NCI-H1417 treated with DMSO at 0.1 percent for 48 hours (cell line): ENCODE measurements at regions not wholly inside any gene's neighbourhood (a gene's known extent, or its start where the extent isn't known, plus 50 kb on each side); places are given as distances from the start of the nearest gene placed in this dataset.

Source experiments
- DNase-seq: peaks from one replicate; lab custom pipeline; 2025; lab: John Stamatoyannopoulos, UW

DNA sequence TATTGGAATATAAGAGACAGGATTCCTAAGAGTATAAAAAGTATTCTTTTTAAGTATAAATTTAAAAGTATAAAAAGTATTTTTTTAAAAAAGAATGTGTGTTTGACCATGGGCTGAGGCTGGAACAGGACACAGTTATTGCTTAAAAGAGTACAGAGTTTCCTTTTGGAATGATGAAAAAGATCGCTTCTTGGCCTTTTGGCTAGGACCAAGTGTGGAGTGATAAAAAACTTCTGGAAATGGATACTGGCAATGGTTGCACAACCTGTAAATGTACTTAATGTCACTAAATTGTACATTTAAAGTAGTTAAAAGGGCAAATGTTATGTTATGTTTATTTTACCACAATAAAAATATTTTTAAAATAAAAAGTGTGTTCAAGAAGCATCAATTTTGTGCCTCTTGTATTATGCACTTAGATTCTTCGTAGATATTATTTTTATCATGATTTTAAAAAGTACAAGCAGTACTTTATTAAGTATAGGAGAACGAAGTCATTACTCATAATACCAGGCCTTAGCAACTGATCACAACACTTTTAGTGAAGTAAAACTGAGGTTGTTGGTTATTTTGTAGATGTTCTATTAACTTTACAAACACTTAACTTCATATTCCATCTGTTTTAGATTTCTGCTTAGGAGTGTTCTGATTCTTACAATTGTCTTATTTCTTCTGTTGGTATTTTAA, 389.1 kb upstream of the ZP4 start:
- DNase-seq, result no peak

DNA sequence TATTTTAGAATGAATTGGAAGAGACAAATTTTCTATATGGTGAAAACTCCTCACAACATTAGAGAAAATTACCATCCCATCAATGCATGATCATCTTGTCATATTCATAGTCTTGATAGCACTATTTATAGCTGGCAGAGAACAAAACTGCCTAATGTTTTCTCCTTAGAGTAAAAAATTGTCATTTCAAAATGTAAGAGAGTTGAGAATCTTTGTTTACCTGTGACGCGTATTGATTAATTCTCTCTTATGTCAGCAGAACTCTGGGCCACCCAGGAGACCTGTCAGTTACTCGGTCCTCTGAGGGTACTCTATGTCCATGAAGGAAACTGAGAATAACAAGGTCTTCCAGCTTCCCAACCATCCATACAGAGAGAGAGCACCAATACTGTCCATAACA, 381.4 kb upstream of the ZP4 start:
- DNase-seq, result no peak

DNA sequence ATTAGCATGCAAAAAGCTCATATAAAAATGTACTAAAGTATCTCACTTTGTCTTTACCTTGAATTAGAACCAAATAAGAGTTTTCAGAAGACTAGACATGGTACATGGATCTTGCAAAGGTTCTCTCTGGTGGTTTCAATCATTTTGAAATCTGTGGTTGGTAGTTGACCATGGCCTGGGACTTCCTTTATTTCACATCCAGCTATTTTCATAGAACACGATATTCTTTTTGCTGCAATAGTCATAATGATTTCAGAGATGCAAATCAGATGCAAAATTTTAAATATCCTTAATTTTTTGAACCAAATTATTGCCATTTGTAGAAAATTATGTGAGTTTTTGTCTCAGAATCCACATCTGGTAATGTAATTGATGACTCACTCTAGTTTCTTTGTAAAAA, 375.1 kb upstream of the ZP4 start:
- no peak for DNase-seq

DNA sequence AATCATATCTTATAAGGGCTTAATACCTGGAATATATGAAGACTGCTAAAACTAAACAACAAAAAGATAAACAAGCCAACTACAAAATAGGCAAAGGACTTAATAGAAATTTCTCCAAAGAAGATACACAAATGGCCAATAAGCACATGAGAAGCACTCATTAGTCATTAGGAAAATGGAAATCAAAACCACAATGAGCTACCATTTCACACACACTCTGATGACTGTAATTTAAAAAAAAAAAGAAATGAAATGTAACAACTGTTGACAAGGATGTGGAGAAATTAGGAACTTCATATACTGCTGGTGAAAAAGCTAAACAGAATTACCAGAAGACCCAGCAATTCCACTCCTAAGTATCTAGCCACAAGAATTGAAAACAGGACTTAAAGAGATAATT, 374.2 kb upstream of the ZP4 start:
- DNase-seq, result no peak

DNA sequence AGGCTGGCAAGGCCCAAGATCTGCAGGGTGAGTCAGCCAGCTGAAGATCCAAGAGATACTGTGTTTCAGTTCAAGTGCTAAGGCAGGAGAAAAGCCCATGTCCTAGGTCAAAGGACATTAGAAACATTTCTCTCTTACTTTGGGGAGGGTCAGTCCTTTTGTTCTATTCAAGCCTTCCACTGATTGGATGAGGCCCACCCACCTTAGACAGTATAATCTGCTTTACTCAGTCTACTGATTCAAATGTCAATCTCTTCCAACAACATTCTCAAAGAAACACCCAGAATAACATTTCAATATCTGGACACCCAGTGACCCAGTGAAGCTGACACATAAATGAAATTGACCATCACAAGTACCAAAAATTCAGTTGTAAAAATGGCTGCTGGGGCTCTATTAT, 367.8 kb upstream of the ZP4 start:
- no peak for DNase-seq

DNA sequence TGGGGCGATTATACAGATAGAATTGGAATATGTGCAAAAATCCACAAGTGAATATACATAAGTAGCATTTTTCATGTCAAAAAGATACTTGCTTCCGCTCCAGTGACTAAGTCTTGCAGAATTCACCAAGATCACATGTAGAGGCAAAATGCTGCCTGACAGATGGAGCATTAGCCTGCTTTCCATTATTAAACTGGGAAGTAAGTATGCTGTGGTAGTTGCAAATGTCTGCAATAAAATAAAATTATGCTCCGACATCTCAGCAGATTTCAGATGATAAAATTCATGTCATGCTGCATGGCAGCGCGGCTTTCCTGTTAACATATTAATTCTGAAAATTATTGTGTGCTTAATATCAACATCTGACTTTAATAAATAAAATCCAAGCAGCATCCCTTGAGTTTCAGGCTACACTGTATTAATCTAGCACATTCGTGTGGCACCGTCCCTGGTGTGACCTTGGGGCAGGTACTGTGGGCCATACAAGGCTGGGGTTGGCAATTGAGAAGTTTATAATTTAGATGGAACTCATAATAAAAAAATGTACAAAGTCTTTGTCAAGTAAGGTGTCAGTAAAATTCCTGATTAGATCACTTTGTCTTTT, 366.4 kb upstream of the ZP4 start:
- DNase-seq, result no peak

DNA sequence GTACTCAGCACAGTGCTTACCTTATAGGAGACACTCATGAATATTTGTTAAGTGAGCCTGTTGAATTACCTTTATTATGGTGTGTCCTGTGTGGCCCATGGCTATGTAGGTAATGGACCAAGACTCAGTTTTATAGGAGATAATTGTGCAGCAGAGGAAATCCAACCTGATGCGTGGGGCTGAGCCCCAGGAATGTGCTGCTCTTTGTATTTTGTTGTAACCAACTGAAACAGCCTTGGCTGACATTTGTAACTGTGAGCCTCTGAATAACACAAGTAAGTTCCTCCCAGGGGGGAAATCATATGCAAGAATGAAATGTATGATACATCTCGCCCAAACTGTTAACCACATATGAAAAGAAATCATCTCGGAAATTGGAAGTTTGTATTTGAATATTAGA, 364.2 kb upstream of the ZP4 start:
- DNase-seq, result no peak

DNA sequence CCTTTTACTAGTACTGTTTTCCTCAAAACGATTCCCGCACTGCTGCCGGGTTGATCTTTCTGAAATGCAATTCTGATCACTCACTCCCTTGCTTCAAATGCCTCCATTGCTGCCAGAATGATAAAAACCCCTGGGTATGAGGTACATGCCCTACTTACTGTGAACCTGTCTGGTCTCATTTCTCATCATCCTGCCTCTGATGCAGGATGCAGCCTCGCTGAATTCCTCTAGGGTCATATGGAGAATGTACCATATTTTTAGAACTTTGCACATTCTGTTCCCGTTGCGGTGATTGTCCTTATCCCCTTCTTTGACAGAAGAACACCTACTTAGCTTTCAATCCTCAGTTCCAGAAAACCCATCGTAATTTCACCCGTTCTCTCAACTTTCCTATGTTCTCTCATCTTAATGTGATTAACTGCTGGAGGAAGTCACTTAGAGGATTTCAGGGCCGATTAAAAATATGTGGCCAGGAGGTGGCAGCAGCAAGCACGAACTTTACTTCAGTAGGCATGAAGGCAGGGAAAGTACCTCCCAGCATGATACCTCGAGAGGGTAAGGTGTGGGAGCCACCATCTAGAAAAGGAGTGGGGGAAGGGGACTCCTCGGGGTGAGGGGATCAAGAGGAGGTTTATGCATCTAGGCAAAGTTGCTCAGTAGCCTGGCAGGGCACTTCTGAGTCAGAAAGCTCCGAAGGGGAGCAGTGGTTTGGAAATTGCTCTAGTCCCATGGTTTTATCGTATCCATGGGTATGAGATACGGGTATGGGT, 361.5 kb upstream of the ZP4 start:
- DNase-seq, result no peak

DNA sequence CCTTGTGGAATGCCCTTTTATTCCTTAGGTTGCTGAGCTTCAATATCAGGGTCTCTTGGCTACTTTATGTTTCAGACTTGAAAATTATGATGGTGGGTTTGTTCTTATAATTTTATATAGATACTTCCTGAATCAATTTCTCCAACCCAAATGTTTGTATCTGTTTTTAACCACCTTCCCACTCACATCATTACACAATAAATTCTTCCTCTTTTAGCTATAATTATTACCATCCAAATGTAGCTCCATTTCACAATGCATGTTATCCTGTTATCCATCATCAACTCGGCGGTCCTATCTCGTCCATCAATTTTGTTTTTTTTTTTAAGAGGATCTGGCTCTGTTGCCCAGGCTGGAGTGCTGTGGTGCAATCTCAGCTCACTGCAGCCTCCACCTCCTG, 357.6 kb upstream of the ZP4 start:
- no peak for DNase-seq

DNA sequence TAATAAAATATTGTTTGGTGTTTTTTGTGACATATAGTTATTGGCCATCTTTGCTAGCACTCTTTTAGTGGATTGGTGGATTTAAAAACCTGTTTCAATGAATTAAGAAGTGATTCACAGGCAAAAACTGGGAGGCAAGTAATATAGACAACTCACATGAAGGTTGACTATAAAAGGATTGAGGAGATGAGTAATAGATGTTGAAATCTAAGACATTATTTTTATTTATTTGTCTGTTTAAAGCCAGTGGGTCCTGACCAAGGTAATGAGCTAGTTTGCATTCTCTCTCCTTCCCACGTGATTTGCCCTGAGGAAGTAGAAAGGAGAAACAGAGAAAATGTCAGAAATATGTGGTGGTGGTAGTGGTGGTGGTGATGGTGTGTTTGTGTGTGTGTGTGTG, 351.5 kb upstream of the ZP4 start:
- no peak for DNase-seq

DNA sequence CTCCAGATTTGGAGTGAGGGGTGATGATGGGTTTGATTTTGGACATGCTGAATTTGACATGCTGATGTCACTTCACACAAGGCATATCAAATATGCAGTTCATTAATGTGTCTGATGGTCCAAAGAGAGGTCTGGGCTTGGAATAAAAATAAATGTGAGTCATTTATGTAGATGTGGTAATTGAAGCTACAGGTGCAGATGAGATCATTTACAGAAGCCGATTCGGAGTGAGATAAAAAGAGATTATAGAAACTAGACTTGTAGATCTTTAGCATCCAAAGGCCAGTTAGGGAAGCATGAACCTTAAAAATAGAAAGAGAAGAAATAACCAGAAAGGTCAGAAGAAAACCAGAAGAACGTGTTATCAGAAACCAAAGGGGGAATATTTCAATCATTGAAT, 350.9 kb upstream of the ZP4 start:
- DNase-seq, result no peak

DNA sequence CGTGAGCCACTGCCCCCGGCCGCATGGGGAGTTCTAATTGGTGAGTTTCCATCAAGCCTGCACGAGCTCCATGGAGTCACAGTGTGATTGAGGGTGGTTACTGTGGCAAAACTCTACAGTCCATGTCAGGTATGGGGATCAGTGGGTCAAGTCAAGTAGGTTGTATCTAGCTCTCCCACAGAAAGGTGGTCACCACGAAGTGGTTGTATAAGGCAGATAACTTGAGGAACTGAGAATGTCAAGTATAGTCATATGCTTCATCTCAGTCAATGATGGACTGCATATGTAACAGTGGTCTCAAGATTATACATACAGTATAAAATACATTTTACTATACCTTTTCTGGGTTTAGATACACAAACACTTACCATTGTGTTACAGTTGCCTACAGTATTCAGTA, 348.6 kb upstream of the ZP4 start:
- no peak for DNase-seq

DNA sequence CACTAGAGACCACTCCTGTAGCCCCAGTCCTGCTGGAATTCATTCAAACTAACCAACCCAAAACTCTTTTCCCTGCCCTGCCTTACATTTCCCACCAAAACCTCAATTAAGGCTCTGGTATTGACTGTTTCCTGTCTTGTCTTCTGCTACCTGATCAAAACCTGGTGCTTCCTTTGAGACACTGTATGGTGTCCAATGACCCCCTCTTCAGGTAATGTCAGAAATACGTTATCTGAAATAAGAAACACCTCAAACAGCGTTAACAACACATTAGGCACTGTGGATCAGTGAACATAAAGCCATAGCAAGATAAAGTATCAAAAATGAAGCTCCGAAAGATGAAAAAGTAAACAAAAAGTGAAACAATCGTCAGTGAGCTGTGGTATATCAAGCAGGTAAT, 343.2 kb upstream of the ZP4 start:
- DNase-seq, result no peak

DNA sequence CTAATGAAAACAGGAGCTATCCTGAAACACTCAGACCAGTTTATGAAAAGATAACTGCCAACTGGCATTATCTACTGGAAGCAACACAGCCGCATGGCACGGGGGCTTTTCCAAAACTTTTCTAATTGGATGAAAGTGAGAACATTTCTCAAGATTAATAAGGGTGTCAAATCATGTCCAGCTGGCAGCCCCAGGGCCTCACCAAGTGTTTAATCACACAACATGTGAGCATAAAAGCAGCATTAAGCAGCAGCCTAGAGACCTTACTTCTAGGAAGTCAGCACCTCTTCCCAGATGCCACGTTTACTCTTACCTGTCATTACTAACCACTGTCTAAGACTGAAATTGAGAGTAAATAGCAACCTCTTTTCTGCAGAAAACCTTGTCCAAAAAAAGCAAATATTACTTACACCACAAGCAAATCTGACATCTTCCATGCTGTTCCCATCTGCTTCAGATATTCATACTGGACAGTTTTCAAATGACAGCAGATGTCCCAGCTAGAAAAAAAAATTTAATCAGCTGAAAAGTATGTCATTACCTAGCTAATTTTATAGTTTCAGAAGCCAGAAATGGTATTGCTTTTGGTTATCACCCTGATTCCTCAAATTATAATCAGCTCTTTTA, 341.5 kb upstream of the ZP4 start:
- no peak for DNase-seq

DNA sequence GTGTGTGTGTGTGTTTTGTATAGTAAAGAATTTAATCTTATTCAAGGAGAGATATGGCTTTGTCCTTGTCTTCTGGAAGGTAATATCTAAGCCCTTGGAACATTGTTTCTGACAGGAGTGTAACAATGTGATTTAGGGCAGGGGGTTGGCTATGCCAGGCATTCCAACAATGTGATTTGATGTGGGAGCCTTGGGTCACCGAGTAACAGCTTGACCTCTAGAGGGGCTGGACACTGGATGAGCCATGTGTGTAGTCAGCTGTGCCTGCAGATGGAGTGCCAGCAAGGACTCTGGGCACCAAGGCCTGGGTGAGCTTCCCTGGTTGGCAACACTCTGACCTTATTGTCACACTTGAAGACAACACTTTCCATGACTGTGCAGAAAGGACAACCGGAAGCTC, 336.1 kb upstream of the ZP4 start:
- no peak for DNase-seq

DNA sequence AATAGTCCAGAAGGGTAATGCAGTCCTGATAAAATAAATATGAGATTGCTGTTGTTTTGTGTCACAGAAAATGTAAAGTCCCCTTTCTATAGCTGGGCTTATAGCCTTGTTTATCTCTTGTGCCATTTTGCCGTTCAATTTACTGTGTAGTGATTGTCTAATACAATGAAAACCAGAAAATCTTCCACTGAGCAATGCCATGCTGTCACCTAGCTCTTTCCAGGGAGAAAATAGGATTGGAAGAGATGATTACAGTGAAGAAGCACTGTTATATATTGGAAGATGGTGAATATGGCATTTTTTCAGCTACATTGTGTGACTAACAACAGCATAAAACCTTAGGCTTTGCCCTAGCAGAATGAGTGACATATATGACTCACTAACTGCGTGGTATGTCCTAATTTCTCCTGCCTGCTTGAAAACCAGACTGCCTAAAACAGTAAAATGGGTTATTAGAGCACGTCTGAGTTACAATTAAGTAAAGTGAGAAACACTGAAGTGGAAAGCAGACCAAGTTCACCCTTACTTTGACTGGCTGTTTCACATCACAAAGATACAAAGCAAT, 332.4 kb upstream of the ZP4 start:
- DNase-seq, result no peak

DNA sequence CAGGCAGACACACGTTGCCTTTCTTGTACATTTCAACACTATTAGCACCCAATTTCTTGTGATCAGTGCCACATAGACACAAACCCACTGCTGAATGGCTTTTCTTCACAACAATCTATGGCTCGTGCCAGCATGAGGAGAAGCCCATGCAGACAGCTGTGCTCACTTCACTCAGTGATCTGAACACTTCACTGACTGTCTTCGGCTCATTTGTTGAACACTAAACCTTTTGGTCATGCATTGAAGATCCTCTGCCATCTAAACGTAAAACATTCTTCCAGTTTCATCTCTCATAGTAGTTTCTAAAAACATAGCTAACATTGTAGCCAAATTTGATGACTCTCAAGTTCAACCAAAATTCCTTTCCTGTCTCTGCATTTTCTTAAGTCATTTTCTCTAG, 331.0 kb upstream of the ZP4 start:
- no peak for DNase-seq

DNA sequence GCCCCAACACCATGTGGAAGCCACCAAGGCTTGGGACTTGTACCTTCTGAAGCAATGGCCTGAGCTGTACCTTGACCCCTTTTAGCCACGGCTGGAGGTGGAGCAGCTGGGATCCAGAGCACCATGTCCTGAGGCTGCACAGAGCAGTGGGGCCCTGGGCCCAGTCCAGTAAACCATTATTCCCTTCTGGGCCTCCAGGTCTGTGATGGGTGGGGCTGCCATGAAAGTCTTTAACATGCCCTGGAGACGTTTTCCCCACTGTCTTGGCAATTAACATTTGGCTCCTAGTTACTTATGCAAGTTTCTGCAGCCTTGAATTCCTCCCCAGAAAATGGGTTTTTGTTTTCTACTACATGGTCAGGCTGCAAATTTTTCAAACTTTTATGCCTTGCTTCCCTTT, 323.7 kb upstream of the ZP4 start:
- DNase-seq, result no peak

DNA sequence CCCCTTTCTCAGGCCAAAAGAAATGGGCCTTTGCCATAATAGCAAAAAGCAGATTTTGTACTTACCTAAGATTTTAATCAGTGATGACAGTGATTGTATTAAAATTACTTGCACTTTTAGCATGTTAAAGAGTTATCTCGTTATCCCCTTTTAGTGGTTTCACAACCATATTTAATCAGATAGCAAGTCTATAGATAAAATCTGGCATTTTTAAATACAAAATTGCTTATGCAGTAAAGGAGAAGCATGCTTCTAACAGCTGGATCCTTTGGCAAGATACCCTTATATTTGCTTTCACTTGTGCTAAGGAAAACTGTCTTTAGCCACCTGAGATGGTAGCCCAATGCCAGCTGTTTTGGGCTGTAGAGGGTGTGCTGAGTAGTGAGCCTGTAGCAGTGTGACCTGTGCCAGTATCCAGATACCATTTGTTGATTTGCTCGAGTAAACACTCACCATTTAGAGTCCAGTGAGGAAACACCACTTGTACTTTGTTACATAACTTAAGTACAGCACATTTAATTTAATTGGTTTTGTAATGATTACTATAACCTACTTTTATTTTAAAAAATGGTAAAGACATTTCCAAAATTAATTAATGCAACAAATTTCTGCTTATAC, 314.4 kb upstream of the ZP4 start:
- no peak for DNase-seq

DNA sequence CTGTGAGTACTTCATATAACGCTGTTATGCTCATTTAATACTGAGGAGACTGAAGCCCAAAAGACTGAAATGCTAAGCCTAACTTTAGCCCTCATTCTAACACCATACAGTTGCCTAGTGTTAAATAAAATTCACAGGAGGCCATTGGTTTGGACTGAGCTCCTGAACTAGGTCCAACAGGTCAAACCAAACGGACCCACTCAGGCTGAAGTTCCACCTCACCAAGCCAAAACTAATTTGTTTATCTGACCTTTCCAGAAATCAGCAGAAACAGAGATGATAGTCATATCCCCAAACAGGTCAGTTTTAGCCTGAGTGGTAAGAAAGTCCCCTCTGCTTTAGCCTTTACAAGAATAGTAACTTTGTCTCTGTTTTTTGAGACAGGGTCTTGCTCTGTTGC, 311.3 kb upstream of the ZP4 start:
- DNase-seq, result no peak

DNA sequence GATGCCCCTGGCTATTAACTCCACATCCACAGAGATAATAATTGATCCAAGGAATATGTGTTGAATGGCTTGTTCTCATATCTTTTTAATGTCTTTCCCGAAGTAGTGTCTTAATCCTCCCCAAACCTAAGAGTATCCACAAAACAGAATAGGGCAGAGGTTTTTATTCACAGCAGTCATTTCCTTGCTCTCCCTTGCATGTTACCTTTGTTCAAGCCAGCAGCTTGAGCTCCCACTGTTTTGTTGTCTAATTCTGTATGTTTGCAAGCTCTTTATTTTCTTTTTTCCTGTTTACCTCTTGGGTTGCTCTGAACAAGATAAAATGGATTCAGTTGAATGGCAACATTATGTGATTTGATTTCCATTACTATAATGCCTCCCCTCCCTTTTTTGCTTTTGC, 308.6 kb upstream of the ZP4 start:
- DNase-seq, result no peak

DNA sequence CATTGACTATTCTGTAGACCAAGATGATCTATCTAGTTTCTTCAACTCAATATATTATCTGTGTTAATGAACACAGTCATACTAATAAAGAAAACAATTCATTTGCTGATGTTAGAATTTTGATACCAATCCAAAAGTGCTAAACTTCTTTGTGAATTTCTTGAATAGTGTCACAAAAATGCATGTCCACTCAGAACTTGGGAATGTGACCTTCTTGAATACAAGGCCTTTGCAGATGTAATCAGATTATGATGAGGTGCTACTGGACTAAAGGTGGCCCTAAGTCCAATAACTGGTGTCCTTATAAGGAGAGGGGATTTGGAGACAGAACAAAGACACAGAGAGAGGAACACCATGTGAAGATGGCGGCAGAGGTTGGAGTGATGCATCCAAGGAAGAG, 305.8 kb upstream of the ZP4 start:
- no peak for DNase-seq
